H9 (cell line): ENCODE measurements at regions not wholly inside any gene's neighbourhood (a gene's known extent, or its start where the extent isn't known, plus 50 kb on each side); places are given as distances from the start of the nearest gene placed in this dataset.

Experiments
- DNase-seq: peaks from one replicate; pipeline ENCODE4 v3.0.0-alpha.2; 2017
- H2AFZ ChIP-seq: one replicate; pipeline ENCODE4 v1.6.1; 2013; ENCODE audit warnings: mild to moderate bottlenecking, low read length, control low read depth, moderate library complexity
- H2AK5ac ChIP-seq: 2 replicates; pipeline ENCODE4 v1.6.1; 2013; ENCODE audit warnings: low read length, control low read depth, mixed read lengths; ENCODE audit not compliant: insufficient read length
- H2BK120ac ChIP-seq: one replicate; pipeline ENCODE4 v1.6.1; 2013; ENCODE audit warnings: low read depth, mild to moderate bottlenecking, low read length, control low read depth, inconsistent platforms; ENCODE audit not compliant: poor library complexity, severe bottlenecking
- H2BK12ac ChIP-seq: 2 replicates; pipeline ENCODE4 v1.6.1; 2013; ENCODE audit warnings: low read length, control low read depth, mixed read lengths, low read depth; ENCODE audit not compliant: insufficient read length
- H2BK15ac ChIP-seq: 2 replicates; pipeline ENCODE4 v1.6.1; 2013; ENCODE audit warnings: low read depth, low read length, control low read depth
- H2BK20ac ChIP-seq: one replicate; pipeline ENCODE4 v1.6.1; 2013; ENCODE audit warnings: low read depth, mild to moderate bottlenecking, low read length, control low read depth, inconsistent platforms; ENCODE audit not compliant: poor library complexity, severe bottlenecking
- H2BK5ac ChIP-seq: 2 replicates; pipeline ENCODE4 v1.6.1; 2013; ENCODE audit warnings: low read length, control low read depth, mixed read lengths; ENCODE audit not compliant: insufficient read length
- H3K14ac ChIP-seq: 2 replicates; pipeline ENCODE4 v1.6.1; 2013; ENCODE audit warnings: low read length, control low read depth; ENCODE audit not compliant: insufficient read depth
- H3K18ac ChIP-seq: 2 replicates; pipeline ENCODE4 v1.6.1; 2013; ENCODE audit warnings: low read depth, mild to moderate bottlenecking, mixed read lengths, low read length, control low read depth; ENCODE audit not compliant: insufficient read length
- H3K23ac ChIP-seq: 2 replicates; pipeline ENCODE4 v1.6.1; 2013; ENCODE audit warnings: low read length, control low read depth, mixed read lengths, low read depth; ENCODE audit not compliant: insufficient read length
- H3K23me2 ChIP-seq: 2 replicates; pipeline ENCODE4 v1.6.1; 2013; ENCODE audit warnings: low read depth, mild to moderate bottlenecking, mixed read lengths, low read length, control low read depth; ENCODE audit not compliant: insufficient read length, poor library complexity, severe bottlenecking
- H3K27ac ChIP-seq: 2 replicates; pipeline ENCODE4 v1.5.1; 2013; ENCODE audit warnings: low read length, control low read depth, mixed read lengths, low read depth; ENCODE audit not compliant: insufficient read length
- H3K27me3 ChIP-seq: 2 replicates; pipeline ENCODE4 v1.6.1; 2013; ENCODE audit warnings: low read length, control low read depth, inconsistent platforms; ENCODE audit not compliant: insufficient read depth
- H3K4ac ChIP-seq: 2 replicates; pipeline ENCODE4 v1.6.1; 2013; ENCODE audit warnings: low read depth, mild to moderate bottlenecking, control low read depth, inconsistent platforms, low read length, moderate library complexity
- H3K4me1 ChIP-seq: 2 replicates; pipeline ENCODE4 v1.6.1; 2013; ENCODE audit warnings: low read length, control low read depth, inconsistent platforms; ENCODE audit not compliant: insufficient read depth
- H3K4me2 ChIP-seq: 2 replicates; pipeline ENCODE4 v1.6.1; 2013; ENCODE audit warnings: low read length, control low read depth, mixed read lengths; ENCODE audit not compliant: insufficient read length, insufficient read depth
- H3K56ac ChIP-seq: 2 replicates; pipeline ENCODE4 v1.6.1; 2013; ENCODE audit warnings: low read depth, mild to moderate bottlenecking, mixed read lengths, low read length, control low read depth; ENCODE audit not compliant: insufficient read length
- H3K79me1 ChIP-seq: 2 replicates; pipeline ENCODE4 v1.6.1; 2013; ENCODE audit warnings: low read depth, mild to moderate bottlenecking, moderate library complexity, low read length, control low read depth, inconsistent platforms; ENCODE audit not compliant: insufficient read depth, poor library complexity, severe bottlenecking
- H3K79me2 ChIP-seq: 2 replicates; pipeline ENCODE4 v1.6.1; 2013; ENCODE audit warnings: low read length, control low read depth, inconsistent platforms; ENCODE audit not compliant: insufficient read depth
- H3K9ac ChIP-seq: 2 replicates; pipeline ENCODE4 v1.6.1; 2013; ENCODE audit warnings: low read length, control low read depth, mixed read lengths; ENCODE audit not compliant: insufficient read length; ENCODE audit errors: extremely low read depth
- H3K9me3 ChIP-seq: one replicate; pipeline ENCODE4 v1.6.1; 2013; ENCODE audit warnings: low read depth, low read length, inconsistent platforms; ENCODE audit not compliant: control insufficient read depth
- H3T11ph ChIP-seq: one replicate; pipeline ENCODE4 v1.6.1; 2013; ENCODE audit warnings: mild to moderate bottlenecking, low read length, control low read depth, inconsistent platforms
- H4K20me1 ChIP-seq: one replicate; pipeline ENCODE4 v1.6.1; 2013; ENCODE audit not compliant: control insufficient read depth, insufficient read length, insufficient read depth
- H4K5ac ChIP-seq: 2 replicates; pipeline ENCODE4 v1.6.1; 2013; ENCODE audit warnings: low read depth, mild to moderate bottlenecking, mixed read lengths, low read length, control low read depth; ENCODE audit not compliant: insufficient read length
- H4K8ac ChIP-seq: replicated peaks from 2 replicates; pipeline ENCODE4 v1.6.1; 2013; ENCODE audit warnings: low read length, control low read depth, mixed read lengths, low read depth; ENCODE audit not compliant: insufficient read length
- H4K91ac ChIP-seq: 2 replicates; pipeline ENCODE4 v1.6.1; 2013; ENCODE audit warnings: low read depth, mild to moderate bottlenecking, moderate library complexity, mixed read lengths, low read length, control low read depth; ENCODE audit not compliant: insufficient read length
- H3K27ac Mint-ChIP-seq, 3 experiments: 2 replicates in 2 of 3; 3 replicates in 1 of 3; pipeline ENCODE4 v1.8.0; 2020 to 2021; ENCODE audit warnings: mixed read lengths in 3 of 3, mild to moderate bottlenecking in 1 of 3, moderate library complexity in 1 of 3
- H3K27me3 Mint-ChIP-seq: 2 replicates; pipeline ENCODE4 v1.8.0; 2021; ENCODE audit warnings: low read depth, mild to moderate bottlenecking, moderate library complexity, mixed read lengths
- H3K36me3 Mint-ChIP-seq, 3 experiments: 2 replicates in 2 of 3; 3 replicates in 1 of 3; pipeline ENCODE4 v1.8.0; 2020 to 2021; ENCODE audit warnings: low read depth in 3 of 3, mixed read lengths in 3 of 3; ENCODE audit not compliant: insufficient read depth in 1 of 3
- H3K4me1 Mint-ChIP-seq, 2 experiments: 2 replicates each; pipeline ENCODE4 v1.8.0; 2020; ENCODE audit warnings: mixed read lengths in 2 of 2
- H3K4me3 Mint-ChIP-seq, 2 experiments: 2 replicates in 1 of 2; 3 replicates in 1 of 2; pipeline ENCODE4 v1.8.0; 2020 to 2021; ENCODE audit warnings: mild to moderate bottlenecking in 2 of 2, mixed read lengths in 2 of 2, moderate library complexity in 1 of 2
- H3K9me3 Mint-ChIP-seq, 2 experiments: 2 replicates in 1 of 2; 3 replicates in 1 of 2; pipeline ENCODE4 v1.8.0; 2020; ENCODE audit warnings: mild to moderate bottlenecking in 2 of 2, mixed read lengths in 2 of 2, moderate library complexity in 1 of 2
- WGBS: extraction: QIAGEN DNeasy Blood & Tissue Kit; methylation state at CpG from one replicate; pipeline ENCODE4 v1.1.7; 2013; ENCODE audit warnings: missing lambda C conversion rate, low lambda C conversion rate, mixed read lengths; ENCODE audit not compliant: insufficient read length; ENCODE audit errors: extremely low coverage; 5-methylcytosine and 5-hydroxymethylcytosine counted together
- TF ChIP-seq, protein P1 (sequence below): fragments of 200-600 bp; sonication (generic); conservative IDR thresholded peaks from 3 replicates; pipeline ENCODE4 v1.8.0; 2021; ENCODE audit warnings: antibody characterized with exemption, mild to moderate bottlenecking

DNA sequence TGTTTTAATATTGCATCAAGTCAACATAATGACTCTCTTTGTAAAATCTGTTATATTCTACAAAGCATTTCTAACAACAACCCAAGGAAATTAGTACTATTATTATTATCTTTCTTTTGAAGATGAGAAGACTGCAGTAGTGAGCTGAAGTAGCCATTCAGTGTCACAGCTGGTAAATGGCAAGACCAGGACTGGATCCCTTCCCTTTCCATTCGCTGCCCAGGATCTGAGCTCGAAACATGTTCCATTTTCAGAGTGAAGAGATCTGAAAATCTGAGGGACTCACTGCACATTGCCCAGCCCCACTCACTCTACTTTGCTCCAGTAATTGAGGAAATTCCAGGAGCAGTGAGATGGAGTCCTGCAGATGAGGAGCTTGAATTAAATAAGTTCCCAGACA, 240.0 kb upstream of the BLID start:
- Histone ChIP-seq H2AK5ac (no peak overlapping the region), H3K56ac (no peak overlapping the region), H3K79me1 (no peaks in the 10 kb centered on the region), H3K27me3 (no peaks in the 10 kb centered on the region), H3K14ac (no peak overlapping the region), H3K4me2 (no peak overlapping the region), H3K4me1 (no peaks in the 10 kb centered on the region; the same call in 1 of the 2 replicates), H3K4ac (no peak overlapping the region), H2AFZ (no peak overlapping the region), H2BK15ac (no peak overlapping the region), H4K8ac (no peak overlapping the region), H2BK12ac (no peak overlapping the region), H2BK20ac (no peak overlapping the region), H3K23ac (no peak overlapping the region), H3K18ac (no peak overlapping the region), H3T11ph (no peak overlapping the region), H3K23me2 (no peaks in the 10 kb centered on the region), H3K79me2 (no peaks in the 10 kb centered on the region), H2BK5ac (no peak overlapping the region), H4K20me1 (no peaks in the 10 kb centered on the region), H3K9me3 (no peaks in the 10 kb centered on the region), H4K91ac (no peak overlapping the region), H3K9ac (no peak overlapping the region), H4K5ac (no peak overlapping the region), H3K27ac (no peak overlapping the region), H2BK120ac (no peak overlapping the region)
- Mint-ChIP-seq H3K9me3 (peaks cover 14 to 15% of the 10 kb centered on the region in 2 experiments), H3K4me3 (no peak overlapping the region), H3K4me1 (peaks cover 6 to 9% of the 10 kb centered on the region in 2 experiments; a peak in 2 of 4 replicates), H3K36me3 (peaks cover 0 to 11% (median 8%) of the 10 kb centered on the region in 3 experiments; a peak in 5 of 7 replicates), H3K27me3 (no peaks in the 10 kb centered on the region; the same call in 1 of the 2 replicates), H3K27ac (no peak overlapping the region)
- DNase-seq = no peak
- no CpG with 5 or more reads among the region's 2 CpGs for WGBS
- TF ChIP-seq, protein P1, sequence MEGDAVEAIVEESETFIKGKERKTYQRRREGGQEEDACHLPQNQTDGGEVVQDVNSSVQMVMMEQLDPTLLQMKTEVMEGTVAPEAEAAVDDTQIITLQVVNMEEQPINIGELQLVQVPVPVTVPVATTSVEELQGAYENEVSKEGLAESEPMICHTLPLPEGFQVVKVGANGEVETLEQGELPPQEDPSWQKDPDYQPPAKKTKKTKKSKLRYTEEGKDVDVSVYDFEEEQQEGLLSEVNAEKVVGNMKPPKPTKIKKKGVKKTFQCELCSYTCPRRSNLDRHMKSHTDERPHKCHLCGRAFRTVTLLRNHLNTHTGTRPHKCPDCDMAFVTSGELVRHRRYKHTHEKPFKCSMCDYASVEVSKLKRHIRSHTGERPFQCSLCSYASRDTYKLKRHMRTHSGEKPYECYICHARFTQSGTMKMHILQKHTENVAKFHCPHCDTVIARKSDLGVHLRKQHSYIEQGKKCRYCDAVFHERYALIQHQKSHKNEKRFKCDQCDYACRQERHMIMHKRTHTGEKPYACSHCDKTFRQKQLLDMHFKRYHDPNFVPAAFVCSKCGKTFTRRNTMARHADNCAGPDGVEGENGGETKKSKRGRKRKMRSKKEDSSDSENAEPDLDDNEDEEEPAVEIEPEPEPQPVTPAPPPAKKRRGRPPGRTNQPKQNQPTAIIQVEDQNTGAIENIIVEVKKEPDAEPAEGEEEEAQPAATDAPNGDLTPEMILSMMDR = no peak
